Erythroblast (primary cell): ENCODE measurements at regions not wholly inside any gene's neighbourhood (a gene's known extent, or its start where the extent isn't known, plus 50 kb on each side); places are given as distances from the start of the nearest gene placed in this dataset.

Source experiments
- GATA1 ChIP-seq: IDR thresholded peaks from 2 replicates; pipeline ENCODE4 v1.6.1; 2011; ENCODE audit warnings: low read depth, mild to moderate bottlenecking, control low read depth, low read length, moderate library complexity
- POLR2A ChIP-seq: IDR thresholded peaks from 2 replicates; pipeline ENCODE4 v1.6.1; 2011; ENCODE audit warnings: mild to moderate bottlenecking, low read length

DNA sequence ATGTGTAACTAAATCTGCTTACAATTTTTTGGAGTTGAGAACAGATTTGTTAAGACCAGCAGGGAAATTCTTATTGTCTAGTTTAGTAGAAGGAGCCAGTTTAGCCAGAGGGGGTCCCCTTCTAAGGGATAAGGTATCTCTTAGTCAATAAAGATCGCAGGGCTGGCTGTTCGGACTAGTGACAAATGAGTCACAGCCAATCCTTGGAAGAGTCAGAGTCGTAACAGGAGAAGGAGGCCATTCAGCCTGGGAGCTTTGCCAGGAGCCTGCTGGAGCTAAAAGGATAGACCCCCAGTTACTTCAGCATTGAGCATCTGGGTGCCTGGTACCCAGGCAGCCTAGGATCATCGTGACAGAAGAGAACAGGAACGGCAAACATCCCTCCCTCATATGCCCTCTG is 191.6 kb upstream of the ARHGAP20 start:
- no peak for TF ChIP-seq POLR2A
- TF ChIP-seq GATA1 = no peak
